Esophagus muscularis mucosa (tissue), 4 donors: ENCODE measurements at regions not wholly inside any gene's neighbourhood (a gene's known extent, or its start where the extent isn't known, plus 50 kb on each side); places are given as distances from the start of the nearest gene placed in this dataset.

ENCODE experiments used
- CTCF ChIP-seq, 3 experiments: fragments of 200-600 bp in 2 of 3; fragments of 450-650 bp in 1 of 3; sonication (generic) in 2 of 3; IDR thresholded peaks; one replicate each; pipeline ENCODE4 v1.5.1; 2017 to 2019; ENCODE audit warnings: antibody characterized with exemption in 3 of 3, mild to moderate bottlenecking in 2 of 3, moderate library complexity in 1 of 3
- EP300 ChIP-seq: sonication (generic); formaldehyde crosslinking; IDR thresholded peaks from one replicate; pipeline ENCODE4 v1.6.1; 2017; ENCODE audit warnings: antibody characterized with exemption
- POLR2A ChIP-seq: fragments of 450-650 bp; IDR thresholded peaks from one replicate; pipeline ENCODE4 v1.6.1; 2017; ENCODE audit warnings: antibody characterized with exemption, moderate library complexity, mild to moderate bottlenecking, low read depth

GRCh38 chr22:48711669-48712068, 1116.0 kb downstream of the BRD1 start:
- TF ChIP-seq CTCF (IDR thresholded peaks at IDR 0.05) (no peak), EP300 (no peak), POLR2A (no peak)
